ENCODE measurements at regions not wholly inside any gene's neighbourhood (a gene's known extent, or its start where the extent isn't known, plus 50 kb on each side); places are given as distances from the start of the nearest gene placed in this dataset.

DNA sequence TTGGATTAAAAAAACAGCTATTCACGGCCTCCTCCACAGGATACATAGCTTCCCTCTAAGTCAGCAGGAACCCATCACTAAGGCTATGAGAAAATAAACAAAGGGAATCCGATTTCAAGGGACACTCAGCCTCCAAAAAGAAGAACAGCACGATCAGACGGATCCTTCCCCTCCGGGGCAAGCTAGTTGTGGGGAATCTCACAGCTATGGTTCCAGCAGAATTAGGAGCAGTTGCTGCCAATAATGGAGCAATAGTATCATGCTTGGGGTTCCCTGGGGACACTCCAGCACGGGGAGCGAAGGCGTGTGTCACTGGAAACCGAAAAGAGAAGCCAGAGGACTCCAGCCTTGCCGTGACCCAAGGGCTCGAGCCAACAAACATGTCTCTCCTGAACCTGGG, 163.1 kb downstream of the TTC32 start:
- ATAC-seq: peak; percentile 92
- intact Hi-C loops (cut with DNase I): no loop called here
- DNase-seq (ENCODE audit: missing footprints): peak; percentile 78

DNA sequence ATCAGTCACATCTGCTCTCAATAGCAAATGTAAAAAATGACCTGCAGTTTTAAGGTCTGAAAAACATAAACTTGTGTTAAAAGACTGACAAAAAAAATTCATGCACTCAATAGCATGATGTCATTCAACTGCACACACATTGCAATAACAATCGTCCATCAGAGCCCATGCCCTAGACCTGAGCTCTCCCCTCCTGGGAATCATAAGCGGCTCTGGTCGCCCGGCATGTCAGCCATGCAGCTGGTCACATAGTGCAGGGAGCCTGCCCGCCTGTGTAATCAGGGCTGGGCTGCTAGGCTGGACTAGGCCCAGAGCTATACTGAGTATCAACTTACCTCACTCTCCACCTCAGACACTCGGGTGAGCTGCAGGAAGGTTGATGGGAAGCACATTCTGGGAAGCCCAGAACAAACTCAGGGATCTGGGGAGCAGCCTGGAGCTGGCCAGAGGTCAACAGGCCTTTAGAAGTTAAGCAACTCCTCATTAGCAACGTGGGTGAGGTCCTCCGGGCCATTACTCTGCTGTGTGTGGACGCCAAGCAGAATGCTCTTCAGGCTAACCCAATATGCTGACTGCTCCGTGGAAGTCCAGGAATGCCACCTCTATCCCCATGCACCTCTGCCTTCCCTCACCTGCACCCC, 165.5 kb downstream of the TTC32 start:
- DNase-seq (ENCODE audit: missing footprints) (no peak), ATAC-seq (no peak)
- intact Hi-C loops (cut with DNase I): no loop called here

GRCh38 chr2:19733951-19734425, 167.8 kb downstream of the TTC32 start:
- intact Hi-C loops (cut with DNase I): no loop called here
- DNase-seq (ENCODE audit: missing footprints): no peak
- ATAC-seq: no peak

- no peak for DNase-seq (ENCODE audit: missing footprints)
- intact Hi-C loops (cut with DNase I): no loop called here
- no peak for ATAC-seq
Measured at GRCh38 chr2:19733390-19733789, 168.4 kb downstream of the TTC32 start.

GRCh38 chr2:19732255-19732654, 169.5 kb downstream of the TTC32 start:
- intact Hi-C loops (cut with DNase I): no loop called here
- ATAC-seq (no peak), DNase-seq (ENCODE audit: missing footprints) (no peak)

GRCh38 chr2:19731515-19731914, 170.3 kb downstream of the TTC32 start:
- intact Hi-C loops (cut with DNase I): no loop called here
- DNase-seq (ENCODE audit: missing footprints): no peak
- no peak for ATAC-seq

GRCh38 chr2:19731037-19731436, 170.7 kb downstream of the TTC32 start:
- ATAC-seq (no peak), DNase-seq (ENCODE audit: missing footprints) (no peak)
- intact Hi-C loops (cut with DNase I): no loop called here

GRCh38 chr2:19728125-19728524, 173.7 kb downstream of the TTC32 start:
- intact Hi-C loops (cut with DNase I): no loop called here
- no peak for ATAC-seq
- DNase-seq (ENCODE audit: missing footprints): no peak

DNA sequence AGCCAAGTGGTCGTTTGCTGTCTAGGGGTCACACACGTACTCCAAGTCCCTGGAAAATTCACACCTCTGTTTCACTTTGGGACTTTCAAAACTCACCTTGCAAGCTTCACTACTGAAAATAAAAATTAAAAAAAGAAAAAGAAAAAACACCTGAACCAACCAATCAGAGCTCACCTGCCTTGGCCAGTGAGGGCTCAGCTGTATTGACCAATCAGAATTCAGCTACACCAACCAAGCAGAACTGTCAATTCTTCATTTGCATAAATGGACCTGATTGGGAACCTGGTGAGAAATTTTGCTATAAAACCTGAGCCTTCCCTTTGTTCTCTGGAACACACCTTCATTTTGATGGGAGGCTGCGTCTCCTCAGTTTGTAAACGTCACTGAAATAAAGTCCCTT, 176.4 kb downstream of the TTC32 start:
- DNase-seq (ENCODE audit: missing footprints): no peak
- intact Hi-C loops (cut with DNase I): no loop called here
- no peak for ATAC-seq

- DNase-seq (ENCODE audit: missing footprints): no peak
- intact Hi-C loops (cut with DNase I): no loop called here
- no peak for ATAC-seq
Measured at GRCh38 chr2:19723021-19723420, 178.8 kb downstream of the TTC32 start.

GRCh38 chr2:19722531-19722971, 179.2 kb downstream of the TTC32 start:
- no peak for DNase-seq (ENCODE audit: missing footprints)
- intact Hi-C loops (cut with DNase I): no loop called here

GRCh38 chr2:19720306-19720705, 181.5 kb downstream of the TTC32 start:
- ATAC-seq (peak; percentile 45), DNase-seq (ENCODE audit: missing footprints) (no peak)
- intact Hi-C loops (cut with DNase I): no loop called here

More at GRCh38 chr2:19722531-19722971, 179.2 kb downstream of the TTC32 start:
- no peak for ATAC-seq

DNA sequence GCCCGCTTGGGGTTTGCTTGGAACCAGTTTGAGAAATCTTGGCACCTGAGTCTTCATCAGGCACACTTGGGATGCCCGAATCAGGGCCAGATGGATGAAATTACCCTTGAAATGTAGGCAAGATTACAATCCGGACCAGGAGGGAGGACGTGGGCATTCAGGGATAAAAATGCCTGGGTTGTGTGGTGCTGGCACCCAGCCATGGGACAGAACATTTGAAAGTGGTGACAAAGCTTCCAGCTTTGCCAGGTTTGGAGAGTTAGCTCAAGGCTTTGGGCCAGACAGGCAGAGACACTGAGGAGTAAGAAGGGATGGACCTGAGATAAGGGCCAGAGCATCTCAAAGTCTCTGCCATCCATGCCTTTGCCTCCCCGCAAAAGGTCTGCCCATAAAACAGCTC, 182.2 kb downstream of the TTC32 start:
- ATAC-seq (no peak), DNase-seq (ENCODE audit: missing footprints) (no peak)

DNA sequence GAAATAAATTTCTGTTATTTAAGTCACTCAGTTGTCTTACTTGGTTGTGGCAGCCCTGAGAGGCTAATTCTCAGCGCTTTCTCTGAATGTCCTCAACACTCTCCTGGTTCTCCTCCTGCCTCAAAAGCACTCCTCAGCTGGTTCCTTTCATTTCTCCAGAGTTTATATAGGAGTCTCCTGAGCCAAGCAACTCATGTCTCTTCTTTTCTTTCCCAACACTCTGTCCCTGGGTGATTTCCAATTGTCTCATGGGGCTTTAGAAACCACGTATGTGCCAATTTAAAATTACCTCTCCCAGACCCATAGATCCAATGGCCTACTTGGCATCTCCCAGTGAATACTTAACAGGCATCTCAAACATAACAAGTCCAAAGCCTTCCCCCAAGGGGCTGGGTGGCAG, 184.3 kb downstream of the TTC32 start:
- ATAC-seq (no peak), DNase-seq (ENCODE audit: missing footprints) (no peak)
- intact Hi-C loops (cut with DNase I): no loop called here

More for the DNA sequence above, 182.2 kb downstream of the TTC32 start:
- intact Hi-C loops (cut with DNase I): no loop called here

GRCh38 chr2:19714926-19715325, 186.9 kb downstream of the TTC32 start:
- no peak for DNase-seq (ENCODE audit: missing footprints)
- intact Hi-C loops (cut with DNase I): no loop called here
- no peak for ATAC-seq

- DNase-seq (ENCODE audit: missing footprints): no peak
- ATAC-seq: no peak
- intact Hi-C loops (cut with DNase I): no loop called here
Measured at GRCh38 chr2:19712850-19713249, 188.9 kb downstream of the TTC32 start.

DNA sequence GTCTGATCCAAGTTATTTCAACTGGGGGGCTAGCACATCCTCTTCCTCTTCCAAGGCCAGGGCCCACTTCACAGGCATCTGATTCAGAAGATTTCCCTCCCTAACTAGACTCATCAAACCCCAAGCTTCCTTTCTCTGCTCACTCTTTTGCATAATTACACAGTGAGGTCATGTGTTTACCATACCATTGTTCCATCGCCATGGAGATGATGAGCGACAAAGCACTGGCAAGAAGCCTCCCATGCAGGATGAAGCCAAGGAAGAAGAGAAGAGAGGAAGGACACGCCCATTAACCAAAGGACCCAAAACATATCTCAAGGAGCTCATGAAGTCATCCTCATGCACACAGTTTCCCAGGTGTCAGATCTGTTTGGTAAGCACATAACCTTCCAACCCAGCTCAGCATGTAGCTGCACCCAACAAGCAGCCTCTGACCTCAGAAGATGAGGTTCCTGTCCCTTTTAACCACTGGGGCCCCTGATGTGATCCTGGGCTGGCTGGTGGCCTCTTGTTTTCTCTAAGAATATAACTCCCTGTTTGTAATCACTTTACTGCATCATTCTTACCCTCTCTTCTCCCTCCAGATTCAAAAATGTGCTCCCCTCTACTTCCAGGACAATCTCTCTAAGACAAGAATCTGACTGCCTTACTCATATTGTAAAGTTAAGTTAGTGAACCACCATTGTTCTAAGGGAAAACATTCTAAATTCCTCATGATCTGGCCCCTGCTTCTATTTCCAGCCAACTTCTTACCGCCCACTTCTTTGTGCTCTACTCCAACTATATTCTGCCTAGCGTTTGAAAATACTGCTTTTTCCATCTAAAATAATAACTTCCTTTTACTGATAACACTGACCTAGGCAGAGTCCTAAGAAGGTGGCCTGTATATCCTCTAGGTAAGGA, 190.1 kb downstream of the TTC32 start:
- peak; percentile 46 for ATAC-seq
- intact Hi-C loops (cut with DNase I): no loop called here
- no peak for DNase-seq (ENCODE audit: missing footprints)

GRCh38 chr2:19710230-19710629, 191.6 kb downstream of the TTC32 start:
- DNase-seq (ENCODE audit: missing footprints) (no peak), ATAC-seq (no peak)
- intact Hi-C loops (cut with DNase I): no loop called here

GRCh38 chr2:19709553-19709952, 192.2 kb downstream of the TTC32 start:
- intact Hi-C loops (cut with DNase I): no loop called here
- no peak for ATAC-seq

DNA sequence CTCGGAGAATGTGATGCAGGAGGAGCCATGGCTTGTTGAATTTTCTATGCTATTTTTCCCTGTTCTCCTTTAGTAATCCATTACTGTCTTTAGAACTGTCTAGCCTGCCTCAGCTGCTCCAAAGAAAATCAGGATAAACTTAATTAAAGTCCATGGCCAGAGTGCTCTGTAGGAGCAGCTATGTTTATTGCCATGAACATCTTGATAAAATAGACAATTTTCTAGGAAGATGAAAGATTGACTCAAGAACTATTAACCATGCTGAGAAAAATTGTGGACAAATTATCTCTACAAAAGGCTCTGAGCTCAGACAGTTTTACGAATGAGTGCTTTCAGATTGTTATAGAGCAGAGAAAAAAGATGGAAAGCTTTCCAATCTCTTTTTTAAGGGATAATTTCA, 193.0 kb downstream of the TTC32 start:
- intact Hi-C loops (cut with DNase I): no loop called here
- ATAC-seq: no peak

More at GRCh38 chr2:19709553-19709952, 192.2 kb downstream of the TTC32 start:
- DNase-seq (ENCODE audit: missing footprints): no peak

More for the DNA sequence above, 193.0 kb downstream of the TTC32 start:
- DNase-seq (ENCODE audit: missing footprints): no peak

Measured in Right ventricle myocardium inferior (tissue), 1 donor.